Esophagus muscularis mucosa (tissue), 4 donors: ENCODE measurements at regions not wholly inside any gene's neighbourhood (a gene's known extent, or its start where the extent isn't known, plus 50 kb on each side); places are given as distances from the start of the nearest gene placed in this dataset.

Source experiments
- DNase-seq: peaks from one replicate; pipeline ENCODE4 v3.0.0-alpha.2; 2017; ENCODE audit errors: extremely low spot score
- H3K27ac ChIP-seq, 4 donors: fragments of 200-600 bp; sonication (generic); replicated peaks in 1 of 4; 1 replicate in 3 of 4; 2 replicates in 1 of 4; pipeline ENCODE4 v1.5.1; 2016 to 2019; ENCODE audit warnings: mild to moderate bottlenecking in 1 of 4
- H3K27me3 ChIP-seq, 4 donors: fragments of 200-600 bp; sonication (generic); one replicate each; pipeline versions ENCODE4 v1.5.1 to v1.6.0; 2016 to 2019
- H3K36me3 ChIP-seq, 4 donors: fragments of 200-600 bp; sonication (generic); one replicate each; pipeline ENCODE4 v1.5.1; 2016 to 2019
- H3K4me1 ChIP-seq, 4 donors: fragments of 200-600 bp; sonication (generic); one replicate each; pipeline ENCODE4 v1.5.1; 2016 to 2019
- H3K4me3 ChIP-seq, 4 donors: fragments of 200-600 bp; sonication (generic); 1 replicate in 2 of 4; 2 replicates in 2 of 4; pipeline ENCODE4 v1.5.1; 2016 to 2019; ENCODE audit warnings: mild to moderate bottlenecking in 4 of 4, moderate library complexity in 1 of 4
- H3K9me3 ChIP-seq, 4 donors: fragments of 200-600 bp; sonication (generic); 1 replicate in 3 of 4; 2 replicates in 1 of 4; pipeline ENCODE4 v1.5.1; 2016 to 2019
- EP300 ChIP-seq: sonication (generic); formaldehyde crosslinking; IDR thresholded peaks from one replicate; pipeline ENCODE4 v1.6.1; 2017; ENCODE audit warnings: antibody characterized with exemption
- POLR2A ChIP-seq: fragments of 450-650 bp; IDR thresholded peaks from one replicate; pipeline ENCODE4 v1.6.1; 2017; ENCODE audit warnings: antibody characterized with exemption, moderate library complexity, mild to moderate bottlenecking, low read depth
- POLR2AphosphoS5 ChIP-seq, 2 donors: sonication (generic); formaldehyde crosslinking; IDR thresholded peaks; one replicate each; pipeline ENCODE4 v1.6.1; 2017; ENCODE audit warnings: antibody characterized with exemption in 2 of 2
- WGBS: methylation state at CpG from one replicate; pipeline ENCODE4 v1.1.5; 2018; 5-methylcytosine and 5-hydroxymethylcytosine counted together
- intact Hi-C: fragments of 100-400 bp; cut with DNase I; formaldehyde crosslinking; loops from one replicate; pipeline ENCODE4 v1.15.1; 2023
- TF ChIP-seq, protein P1 (sequence below), 3 experiments: fragments of 200-600 bp in 2 of 3; fragments of 450-650 bp in 1 of 3; sonication (generic) in 2 of 3; IDR thresholded peaks; one replicate each; pipeline ENCODE4 v1.5.1; 2017 to 2019; ENCODE audit warnings: antibody characterized with exemption in 3 of 3, mild to moderate bottlenecking in 2 of 3, moderate library complexity in 1 of 3

- Histone ChIP-seq H3K9me3 (no peaks in the 10 kb centered on the region), H3K36me3 (no peaks in the 10 kb centered on the region), H3K4me1 (no peaks in the 10 kb centered on the region), H3K27me3 (peaks cover 0 to 33% (median 0%) of the 10 kb centered on the region in 4 donors), H3K4me3 (no peak overlapping the region), H3K27ac (no peak overlapping the region)
- TF ChIP-seq POLR2AphosphoS5 (IDR thresholded peaks at IDR 0.05) = no peak
- TF ChIP-seq, protein P1, sequence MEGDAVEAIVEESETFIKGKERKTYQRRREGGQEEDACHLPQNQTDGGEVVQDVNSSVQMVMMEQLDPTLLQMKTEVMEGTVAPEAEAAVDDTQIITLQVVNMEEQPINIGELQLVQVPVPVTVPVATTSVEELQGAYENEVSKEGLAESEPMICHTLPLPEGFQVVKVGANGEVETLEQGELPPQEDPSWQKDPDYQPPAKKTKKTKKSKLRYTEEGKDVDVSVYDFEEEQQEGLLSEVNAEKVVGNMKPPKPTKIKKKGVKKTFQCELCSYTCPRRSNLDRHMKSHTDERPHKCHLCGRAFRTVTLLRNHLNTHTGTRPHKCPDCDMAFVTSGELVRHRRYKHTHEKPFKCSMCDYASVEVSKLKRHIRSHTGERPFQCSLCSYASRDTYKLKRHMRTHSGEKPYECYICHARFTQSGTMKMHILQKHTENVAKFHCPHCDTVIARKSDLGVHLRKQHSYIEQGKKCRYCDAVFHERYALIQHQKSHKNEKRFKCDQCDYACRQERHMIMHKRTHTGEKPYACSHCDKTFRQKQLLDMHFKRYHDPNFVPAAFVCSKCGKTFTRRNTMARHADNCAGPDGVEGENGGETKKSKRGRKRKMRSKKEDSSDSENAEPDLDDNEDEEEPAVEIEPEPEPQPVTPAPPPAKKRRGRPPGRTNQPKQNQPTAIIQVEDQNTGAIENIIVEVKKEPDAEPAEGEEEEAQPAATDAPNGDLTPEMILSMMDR (IDR thresholded peaks at IDR 0.05) = no peak
- no peak for TF ChIP-seq POLR2A
- TF ChIP-seq EP300 = no peak
- WGBS = 76% methylated on average over 10 of the region's 12 CpGs
- intact Hi-C loops = no loop called here
- DNase-seq = no peak
These were observed 130.0 kb downstream of the HMX1 start for GRCh38 chr4:8741513-8742226.

DNA sequence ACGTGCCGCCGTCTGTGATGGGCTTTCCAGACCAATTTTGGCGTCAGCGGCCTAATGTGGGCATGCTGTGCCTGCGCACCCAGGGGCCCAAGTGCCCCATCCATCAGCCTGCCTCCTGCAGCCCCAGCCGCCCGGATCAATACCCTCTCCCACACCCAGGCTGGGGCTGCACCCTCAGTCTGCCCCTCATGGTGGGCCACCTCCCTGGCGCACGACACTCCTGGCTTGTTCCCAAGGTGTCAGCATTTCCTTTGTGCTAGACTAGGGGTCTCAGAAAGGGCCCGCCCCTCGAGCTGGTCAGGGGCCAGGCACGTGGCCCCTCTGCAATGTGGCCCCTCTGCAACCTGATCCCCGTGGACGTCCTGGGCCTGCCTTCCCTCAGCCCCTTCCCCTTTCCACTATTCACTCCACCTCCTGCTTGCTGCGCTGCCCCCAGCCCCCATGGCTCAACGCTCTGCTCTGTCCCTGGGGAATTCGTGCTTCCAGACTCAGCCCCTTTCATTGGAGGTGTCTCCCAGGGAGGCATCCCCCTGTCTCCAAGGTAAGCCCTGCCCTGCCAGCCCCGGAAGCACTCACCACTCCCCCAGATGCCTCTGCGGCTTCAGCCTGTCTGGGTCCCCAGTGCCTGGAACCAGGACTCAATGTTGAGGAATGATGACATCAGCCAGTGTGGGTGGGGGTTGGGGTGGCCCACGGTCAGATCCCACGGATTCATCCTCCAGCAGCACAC is 130.8 kb downstream of the HMX1 start:
- peaks cover 0 to 31% (median 0%) of the 10 kb centered on the region in 4 donors for H3K27me3 ChIP-seq
- no peaks in the 10 kb centered on the region for H3K9me3 ChIP-seq
- peak; percentile 68 for DNase-seq
- no peak overlapping the region for H3K27ac ChIP-seq
- WGBS = 72% methylated on average over 15 of the region's 22 CpGs
- H3K36me3 ChIP-seq = no peaks in the 10 kb centered on the region
- intact Hi-C loops = no loop called here
- no peaks in the 10 kb centered on the region for H3K4me1 ChIP-seq
- no peak overlapping the region for H3K4me3 ChIP-seq
- TF ChIP-seq POLR2AphosphoS5 (IDR thresholded peaks at IDR 0.05) = no peak
- TF ChIP-seq, protein P1 (IDR thresholded peaks at IDR 0.05) = no peak
- TF ChIP-seq POLR2A = no peak
- no peak for TF ChIP-seq EP300

DNA sequence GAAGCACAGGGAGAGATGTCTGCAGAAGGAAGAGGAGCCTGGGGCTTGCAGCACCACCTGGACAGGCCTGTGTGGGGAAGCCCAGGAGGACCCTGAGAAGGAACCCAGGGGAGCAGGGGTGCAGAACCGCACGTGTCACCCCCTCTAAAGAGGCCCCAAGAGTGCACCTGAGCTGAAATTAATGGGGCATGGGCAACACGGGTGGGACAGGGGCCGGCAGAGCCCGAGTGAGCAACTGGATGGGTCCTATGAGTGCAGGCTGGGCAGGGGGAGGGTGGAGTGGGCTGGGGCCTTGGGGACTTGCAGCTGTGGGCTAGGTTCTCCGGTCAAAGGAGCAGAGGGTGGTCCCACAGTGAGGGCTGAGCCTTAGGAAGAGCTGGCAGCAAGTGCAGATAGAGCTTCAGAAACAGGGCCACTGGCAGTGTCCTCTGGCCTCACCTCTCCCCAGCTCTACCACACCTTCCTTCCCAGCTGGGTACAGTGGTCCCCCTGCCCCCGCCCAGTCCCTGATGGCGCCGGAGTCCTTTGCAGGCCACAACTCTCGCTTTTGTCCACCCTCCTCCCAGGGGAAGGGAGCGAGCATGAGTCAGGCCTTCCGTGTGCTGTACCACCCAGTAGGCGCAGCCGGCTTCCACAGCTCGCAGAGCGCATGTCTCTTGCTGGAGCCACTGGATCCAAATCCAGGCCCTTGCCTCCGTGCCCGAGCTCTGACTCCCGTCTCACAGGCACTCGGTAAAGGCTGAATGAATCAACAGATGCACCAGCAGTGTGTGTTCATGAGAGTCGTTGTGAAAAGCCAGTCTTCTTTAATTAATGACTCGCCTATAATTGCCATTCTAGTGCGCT is 131.6 kb downstream of the HMX1 start:
- peaks cover 0 to 23% (median 0%) of the 10 kb centered on the region in 4 donors for H3K27me3 ChIP-seq
- no peak overlapping the region for H3K27ac ChIP-seq
- H3K4me1 ChIP-seq = no peaks in the 10 kb centered on the region
- TF ChIP-seq POLR2A = no peak
- TF ChIP-seq EP300 = no peak
- no peak for TF ChIP-seq POLR2AphosphoS5 (IDR thresholded peaks at IDR 0.05)
- TF ChIP-seq, protein P1 (IDR thresholded peaks at IDR 0.05) = no peak
- 77% methylated on average over 23 of the region's 23 CpGs for WGBS
- intact Hi-C loops = no loop called here
- peaks cover 0 to under 1% (median 0%) of the 10 kb centered on the region in 4 donors for H3K9me3 ChIP-seq
- no peak overlapping the region for H3K4me3 ChIP-seq
- H3K36me3 ChIP-seq = no peaks in the 10 kb centered on the region
- peak; percentile 89 for DNase-seq

- intact Hi-C loops = no loop called here
- 88% methylated on average over 11 of the region's 11 CpGs for WGBS
- Histone ChIP-seq H3K4me1 (no peaks in the 10 kb centered on the region), H3K4me3 (no peak overlapping the region), H3K27me3 (peaks cover 0 to 15% (median 0%) of the 10 kb centered on the region in 4 donors), H3K36me3 (no peaks in the 10 kb centered on the region), H3K27ac (no peak overlapping the region), H3K9me3 (peaks cover 0 to 7% (median under 1%) of the 10 kb centered on the region in 4 donors)
- peak; percentile 90 for DNase-seq
- TF ChIP-seq POLR2A (no peak), EP300 (no peak), POLR2AphosphoS5 (IDR thresholded peaks at IDR 0.05) (no peak)
- TF ChIP-seq, protein P1 (IDR thresholded peaks at IDR 0.05) = no peak
These were observed 132.3 kb downstream of the HMX1 start for GRCh38 chr4:8739317-8739716.
